Body of pancreas (tissue), 4 donors: ENCODE measurements at regions not wholly inside any gene's neighbourhood (a gene's known extent, or its start where the extent isn't known, plus 50 kb on each side); places are given as distances from the start of the nearest gene placed in this dataset.

Experiments
- ATAC-seq: fragments of 150-250 bp; one replicate; pipeline ENCODE4 v1.9.1; 2016
- DNase-seq, 4 donors: peaks; one replicate each; pipeline ENCODE4 v3.0.0-alpha.2; 2019
- H3K27ac ChIP-seq, 4 donors: fragments of 200-600 bp; sonication (generic); 1 replicate in 3 of 4; 2 replicates in 1 of 4; pipeline versions ENCODE4 v1.5.1 to v1.6.1; 2016 to 2019; ENCODE audit warnings: mild to moderate bottlenecking in 1 of 4, mixed read lengths in 1 of 4, moderate library complexity in 1 of 4
- H3K27me3 ChIP-seq, 2 donors: fragments of 200-600 bp; sonication (generic); one replicate each; pipeline ENCODE4 v1.6.0; 2016; ENCODE audit warnings: mild to moderate bottlenecking in 1 of 2
- H3K36me3 ChIP-seq, 2 donors: fragments of 200-600 bp; sonication (generic); replicated peaks in 1 of 2; 2 replicates each; pipeline ENCODE4 v1.5.1; 2016; ENCODE audit warnings: low read depth in 2 of 2; ENCODE audit not compliant: insufficient read depth in 1 of 2
- H3K4me1 ChIP-seq: fragments of 200-600 bp; sonication (generic); one replicate; pipeline ENCODE4 v1.6.0; 2016
- H3K4me3 ChIP-seq, 2 donors: fragments of 200-600 bp; sonication (generic); 1 replicate in 1 of 2; 2 replicates in 1 of 2; pipeline ENCODE4 v1.5.1; 2016 to 2019
- H3K9me3 ChIP-seq, 3 donors: fragments of 200-600 bp; sonication (generic); 1 replicate in 2 of 3; 2 replicates in 1 of 3; pipeline ENCODE4 v1.5.1; 2016
- CTCF ChIP-seq, 7 experiments: fragments of 450-650 bp in 4 of 7; fragments of 200-600 bp in 3 of 7; sonication (generic) in 3 of 7; IDR thresholded peaks; one replicate each; pipeline ENCODE4 v1.5.1; 2016 to 2019; ENCODE audit warnings: antibody characterized with exemption in 7 of 7
- POLR2A ChIP-seq, 3 donors: fragments of 450-650 bp; IDR thresholded peaks; one replicate each; pipeline ENCODE4 v1.6.1; 2016; ENCODE audit warnings: antibody characterized with exemption in 3 of 3, mild to moderate bottlenecking in 2 of 3
- WGBS, 2 donors: methylation state at CpG; one replicate each; pipeline ENCODE4 v1.1.5; 2017; 5-methylcytosine and 5-hydroxymethylcytosine counted together
- intact Hi-C: fragments of 100-400 bp; cut with DNase I; formaldehyde crosslinking; loops from one replicate; pipeline ENCODE4 v1.15.1; 2023

DNA sequence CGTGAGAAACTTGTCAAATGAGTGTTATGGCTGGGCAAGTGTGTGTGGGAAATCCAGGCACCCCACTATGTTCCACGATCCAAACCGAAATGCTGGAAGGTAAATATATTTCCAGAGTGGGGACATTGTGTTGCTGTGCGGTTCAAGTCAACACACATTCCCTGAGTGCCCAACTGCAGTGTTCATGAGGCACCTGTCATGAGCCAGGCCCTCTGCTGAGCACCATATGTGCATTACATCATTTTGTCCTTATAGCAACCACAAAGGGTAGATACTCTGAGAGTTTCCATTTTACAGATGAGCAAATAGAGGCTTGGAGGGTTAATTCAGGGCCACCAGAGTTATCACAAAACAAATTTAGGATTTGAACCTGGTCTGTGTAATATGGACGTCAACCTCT lies 59.9 kb upstream of the SOD1 start:
- TF ChIP-seq POLR2A (IDR thresholded peaks at IDR 0.05) (no peak), CTCF (IDR thresholded peaks at IDR 0.05) (no peak)
- H3K4me1 ChIP-seq, result no peaks in the 10 kb centered on the region
- H3K9me3 ChIP-seq, result no peaks in the 10 kb centered on the region
- no peaks in the 10 kb centered on the region for H3K36me3 ChIP-seq
- 56 to 67% methylated on average over 5 of the region's 5 CpGs for WGBS, 2 donors
- intact Hi-C loops, result no loop called here
- no peak for ATAC-seq
- no peak overlapping the region for H3K27ac ChIP-seq
- no peak for DNase-seq
- H3K27me3 ChIP-seq, result no peaks in the 10 kb centered on the region
- no peak overlapping the region for H3K4me3 ChIP-seq

DNA sequence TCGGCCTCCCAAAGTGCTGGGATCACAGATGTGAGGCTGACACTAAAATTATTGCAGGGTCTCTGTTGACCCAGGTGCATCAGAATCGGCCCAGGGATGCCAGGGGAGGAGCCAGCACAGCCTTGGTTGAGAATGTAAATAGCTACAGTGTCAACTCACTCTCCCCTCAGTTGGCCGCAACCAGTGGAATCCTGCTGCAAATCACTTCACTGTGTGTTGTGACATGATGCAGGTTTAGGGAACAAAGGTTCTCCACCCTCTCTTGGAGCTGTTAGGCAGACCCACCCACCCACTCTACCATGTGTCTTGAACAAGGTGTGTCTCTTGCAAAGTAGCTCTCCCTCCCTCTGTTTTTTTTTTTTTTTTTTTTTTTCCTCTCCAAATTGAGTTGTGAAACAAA lies 60.5 kb upstream of the SOD1 start:
- no peaks in the 10 kb centered on the region for H3K36me3 ChIP-seq
- no peak for DNase-seq
- intact Hi-C loops, result no loop called here
- no peaks in the 10 kb centered on the region for H3K4me1 ChIP-seq
- WGBS, 2 donors, result 38 to 48% methylated on average over 3 of the region's 3 CpGs
- H3K4me3 ChIP-seq, result no peak overlapping the region
- no peaks in the 10 kb centered on the region for H3K27me3 ChIP-seq
- no peak for TF ChIP-seq CTCF (IDR thresholded peaks at IDR 0.05)
- no peak for TF ChIP-seq POLR2A (IDR thresholded peaks at IDR 0.05)
- H3K27ac ChIP-seq, result no peak overlapping the region
- no peaks in the 10 kb centered on the region for H3K9me3 ChIP-seq
- no peak for ATAC-seq

- Histone ChIP-seq H3K36me3 (no peaks in the 10 kb centered on the region), H3K9me3 (no peaks in the 10 kb centered on the region), H3K27me3 (no peaks in the 10 kb centered on the region), H3K4me1 (no peaks in the 10 kb centered on the region), H3K4me3 (no peak overlapping the region), H3K27ac (no peak overlapping the region)
- intact Hi-C loops, result no loop called here
- WGBS, 2 donors, result 70 to 84% methylated on average over 7 to 14 of the region's 14 CpGs
- DNase-seq, result no peak
- ATAC-seq, result no peak
- TF ChIP-seq CTCF (IDR thresholded peaks at IDR 0.05) (no peak), POLR2A (IDR thresholded peaks at IDR 0.05) (no peak)
Observed at GRCh38 chr21:31597683-31598082, 61.8 kb upstream of the SOD1 start.

DNA sequence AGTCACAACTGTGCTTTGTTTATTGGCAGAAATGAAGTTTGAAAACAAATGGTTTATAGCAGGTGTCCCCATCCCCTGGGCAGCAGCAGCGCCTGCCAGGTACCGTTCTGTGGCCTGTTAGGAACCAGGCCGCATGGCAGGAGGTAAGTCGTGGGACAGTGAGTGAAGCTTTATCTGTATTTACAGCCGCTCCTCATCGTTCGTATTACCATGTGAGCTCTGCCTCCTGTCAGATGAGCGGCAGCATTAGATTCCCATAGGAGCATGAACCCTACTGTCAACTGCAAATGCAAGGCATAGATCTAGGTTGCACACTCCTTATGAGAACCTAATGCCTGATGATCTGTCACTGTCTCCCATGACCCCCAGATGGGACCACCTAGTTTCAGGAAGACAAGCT lies 63.4 kb upstream of the SOD1 start:
- intact Hi-C loops, result no loop called here
- ATAC-seq, result no peak
- DNase-seq, result no peak

More for the DNA sequence above, 63.4 kb upstream of the SOD1 start:
- Histone ChIP-seq H3K4me1 (no peaks in the 10 kb centered on the region), H3K27me3 (no peaks in the 10 kb centered on the region), H3K4me3 (no peak overlapping the region), H3K27ac (no peak overlapping the region), H3K9me3 (no peaks in the 10 kb centered on the region), H3K36me3 (no peaks in the 10 kb centered on the region)
- WGBS, 2 donors, result 78 to 92% methylated on average over 5 to 8 of the region's 8 CpGs
- TF ChIP-seq POLR2A (IDR thresholded peaks at IDR 0.05) (no peak), CTCF (IDR thresholded peaks at IDR 0.05) (no peak)
